GM12878 (cell line): ENCODE measurements at regions not wholly inside any gene's neighbourhood (a gene's known extent, or its start where the extent isn't known, plus 50 kb on each side); places are given as distances from the start of the nearest gene placed in this dataset.

Experiments used
- BCLAF1 ChIP-seq: fragments of 450-650 bp; IDR thresholded peaks from 2 replicates; pipeline ENCODE4 v1.6.1; 2017; ENCODE audit warnings: antibody characterized with exemption, mild to moderate bottlenecking, moderate library complexity
- CBX3 ChIP-seq: fragments of 200-600 bp; sonication (generic); IDR thresholded peaks from 2 replicates; pipeline ENCODE4 v1.6.1; 2016; ENCODE audit warnings: low read depth, borderline replicate concordance
- MYC ChIP-seq: IDR thresholded peaks from 2 replicates; pipeline ENCODE4 v1.6.1; 2011; ENCODE audit warnings: mild to moderate bottlenecking, low read length, moderate library complexity, inconsistent platforms; ENCODE audit not compliant: insufficient read depth, insufficient replicate concordance, insufficient read length, severe bottlenecking
- PAX5 ChIP-seq: IDR thresholded peaks from 2 replicates; pipeline ENCODE4 v1.6.1; 2011; ENCODE audit warnings: low read depth, low read length, borderline replicate concordance
- PML ChIP-seq: IDR thresholded peaks from 2 replicates; pipeline ENCODE4 v1.6.1; 2012; ENCODE audit warnings: low read length, inconsistent platforms
- PRDM15 ChIP-seq: fragments of 450-650 bp; formaldehyde crosslinking; IDR thresholded peaks from 2 replicates; pipeline ENCODE4 v1.4.0; 2020; ENCODE audit warnings: mild to moderate bottlenecking, moderate library complexity
- TBL1XR1 ChIP-seq: IDR thresholded peaks from 2 replicates; pipeline ENCODE4 v1.6.1; 2012; ENCODE audit warnings: low read depth, low read length, improper control_type of control experiment
- TF ChIP-seq, protein P1 (sequence below), 3 experiments: IDR thresholded peaks in 2 of 3; conservative IDR thresholded peaks in 1 of 3; 2 replicates each; pipeline ENCODE4 v1.5.1; 2011; ENCODE audit warnings: low read depth in 3 of 3, low read length in 3 of 3, mild to moderate bottlenecking in 3 of 3, control low read depth in 2 of 3, moderate library complexity in 2 of 3, inconsistent platforms in 1 of 3, mixed read lengths in 1 of 3; ENCODE audit not compliant: control insufficient read depth in 2 of 3, insufficient read depth in 1 of 3; ENCODE audit errors: extremely low read depth in 1 of 3

- no peak for TF ChIP-seq CBX3
- TF ChIP-seq, protein P1, sequence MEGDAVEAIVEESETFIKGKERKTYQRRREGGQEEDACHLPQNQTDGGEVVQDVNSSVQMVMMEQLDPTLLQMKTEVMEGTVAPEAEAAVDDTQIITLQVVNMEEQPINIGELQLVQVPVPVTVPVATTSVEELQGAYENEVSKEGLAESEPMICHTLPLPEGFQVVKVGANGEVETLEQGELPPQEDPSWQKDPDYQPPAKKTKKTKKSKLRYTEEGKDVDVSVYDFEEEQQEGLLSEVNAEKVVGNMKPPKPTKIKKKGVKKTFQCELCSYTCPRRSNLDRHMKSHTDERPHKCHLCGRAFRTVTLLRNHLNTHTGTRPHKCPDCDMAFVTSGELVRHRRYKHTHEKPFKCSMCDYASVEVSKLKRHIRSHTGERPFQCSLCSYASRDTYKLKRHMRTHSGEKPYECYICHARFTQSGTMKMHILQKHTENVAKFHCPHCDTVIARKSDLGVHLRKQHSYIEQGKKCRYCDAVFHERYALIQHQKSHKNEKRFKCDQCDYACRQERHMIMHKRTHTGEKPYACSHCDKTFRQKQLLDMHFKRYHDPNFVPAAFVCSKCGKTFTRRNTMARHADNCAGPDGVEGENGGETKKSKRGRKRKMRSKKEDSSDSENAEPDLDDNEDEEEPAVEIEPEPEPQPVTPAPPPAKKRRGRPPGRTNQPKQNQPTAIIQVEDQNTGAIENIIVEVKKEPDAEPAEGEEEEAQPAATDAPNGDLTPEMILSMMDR (IDR thresholded peaks at IDR 0.05 in 2 of 3, conservative IDR thresholded peaks at IDR 0.05 in 1 of 3; ENCODE audit: control insufficient read depth in 2 of 3, extremely low read depth in 1 of 3, insufficient read depth in 1 of 3, low read depth in 3 of 3, low read length in 3 of 3): no peak
- no peak for TF ChIP-seq TBL1XR1
- no peak for TF ChIP-seq MYC
- no peak for TF ChIP-seq PAX5
- TF ChIP-seq PRDM15 (CRISPR knock-in tag): no peak
- no peak for TF ChIP-seq BCLAF1
- no peak for TF ChIP-seq PML
Observed at GRCh38 chr2:155485141-155485842, 786.8 kb downstream of the KCNJ3 start (continued).
